Activated CD4-positive, alpha-beta T cell treated with anti-CD3 and anti-CD28 coated beads for 36 hours (primary cell): ENCODE measurements at regions not wholly inside any gene's neighbourhood (a gene's known extent, or its start where the extent isn't known, plus 50 kb on each side); places are given as distances from the start of the nearest gene placed in this dataset.

Experiments
- ATAC-seq: fragments of 200-7000 bp; cut with Tn5 transposase; one replicate; pipeline ENCODE4 v1.10.0; 2021; ENCODE audit warnings: mild to moderate bottlenecking, moderate library complexity
- CTCF ChIA-PET: fragments of 350-600 bp; sonication (Branson Sonifier 250); formaldehyde crosslinking; loops from one replicate; lab custom pipeline; 2021; ENCODE audit warnings: antibody characterized with exemption; lab: Charles Lee
- POLR2A ChIA-PET: fragments of 350-600 bp; sonication (Branson Sonifier 250); formaldehyde crosslinking; loops from one replicate; lab custom pipeline; 2021; ENCODE audit warnings: antibody characterized with exemption, inconsistent platforms; lab: Charles Lee
- DNase-seq: peaks from one replicate; pipeline ENCODE4 v3.0.0-alpha.2; 2020
- H3K27ac Mint-ChIP-seq: one replicate; pipeline ENCODE4 v1.8.0; 2021; ENCODE audit warnings: mixed read lengths
- H3K27me3 Mint-ChIP-seq: one replicate; pipeline ENCODE4 v1.8.0; 2021; ENCODE audit warnings: mixed read lengths
- H3K36me3 Mint-ChIP-seq: one replicate; pipeline ENCODE4 v1.8.0; 2021; ENCODE audit warnings: low read depth, mixed read lengths
- H3K4me1 Mint-ChIP-seq: one replicate; pipeline ENCODE4 v1.8.0; 2021; ENCODE audit warnings: mixed read lengths
- H3K4me3 Mint-ChIP-seq: one replicate; pipeline ENCODE4 v1.8.0; 2021; ENCODE audit warnings: mild to moderate bottlenecking, moderate library complexity, mixed read lengths
- H3K9me3 Mint-ChIP-seq: one replicate; pipeline ENCODE4 v1.8.0; 2021; ENCODE audit warnings: low read depth, mixed read lengths
- intact Hi-C, 2 experiments: fragments of 100-400 bp; cut with DNase I in 1 of 2; cut with micrococcal nuclease in 1 of 2; formaldehyde crosslinking; loops; one replicate each; pipeline versions ENCODE4 v1.14.2 to v1.15.1; 2022 to 2024; cut with DNase I, micrococcal nuclease

DNA sequence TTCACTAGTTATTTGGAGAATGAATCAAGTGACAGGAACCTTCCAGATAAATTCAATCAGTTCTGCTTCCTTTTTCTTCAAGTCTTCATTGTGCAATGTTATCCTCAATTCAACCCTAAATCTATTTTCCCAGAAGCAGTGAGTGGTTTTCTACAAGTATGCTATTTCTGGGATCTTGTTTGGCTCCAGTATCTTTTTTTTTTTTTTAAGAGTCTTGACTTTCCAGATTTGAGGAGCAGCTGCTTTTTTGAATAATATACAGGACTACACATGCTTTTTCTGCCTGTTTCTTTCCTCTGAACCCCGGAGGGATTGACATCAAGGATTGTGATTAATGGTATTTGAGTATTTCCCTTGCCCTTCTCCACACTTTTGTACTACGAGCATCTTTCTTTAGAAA is 339.2 kb upstream of the JAG1 start:
- no peaks in the 10 kb centered on the region for H3K9me3 Mint-ChIP-seq
- no peaks in the 10 kb centered on the region for H3K27me3 Mint-ChIP-seq
- DNase-seq (no peak), ATAC-seq (no peak)
- CTCF ChIA-PET, result interaction anchor here (0.6 kb wide), 1 partner anchor 28 kb away, joined by 3 read pairs; no protein-coding TSS in a partner anchor
- intact Hi-C loops, result no loop called here
- POLR2A ChIA-PET, result no interaction called here
- no peak overlapping the region for H3K4me3 Mint-ChIP-seq
- no peaks in the 10 kb centered on the region for H3K4me1 Mint-ChIP-seq
- H3K36me3 Mint-ChIP-seq, result no peaks in the 10 kb centered on the region
- H3K27ac Mint-ChIP-seq, result no peak overlapping the region

DNA sequence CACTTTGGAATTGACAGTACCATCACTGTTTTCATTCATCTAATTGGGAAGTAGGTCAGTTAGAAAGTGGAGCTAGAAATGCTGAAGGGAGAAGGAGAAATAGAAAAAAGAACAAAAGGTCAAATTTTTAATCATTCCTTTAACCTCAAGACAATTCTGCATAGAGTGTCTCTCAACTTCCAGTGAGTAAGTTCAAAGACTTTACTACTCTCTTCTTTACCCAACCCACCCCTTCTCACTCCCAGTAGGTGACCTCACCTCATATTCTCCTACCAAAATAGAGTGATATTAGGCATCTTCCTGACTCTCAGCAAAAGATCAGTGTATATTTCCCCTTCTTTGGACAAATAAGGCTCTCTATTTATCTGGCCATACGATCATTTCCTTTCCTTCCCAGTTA is 340.0 kb upstream of the JAG1 start:
- no peaks in the 10 kb centered on the region for H3K27me3 Mint-ChIP-seq
- H3K4me1 Mint-ChIP-seq, result no peaks in the 10 kb centered on the region
- H3K36me3 Mint-ChIP-seq, result no peaks in the 10 kb centered on the region
- CTCF ChIA-PET, result interaction anchor here (0.6 kb wide), 1 partner anchor 29 kb away, joined by 3 read pairs; no protein-coding TSS in a partner anchor
- no peak for ATAC-seq
- intact Hi-C loops, result no loop called here
- H3K27ac Mint-ChIP-seq, result no peak overlapping the region
- no peak for DNase-seq
- POLR2A ChIA-PET, result no interaction called here
- no peaks in the 10 kb centered on the region for H3K9me3 Mint-ChIP-seq
- no peak overlapping the region for H3K4me3 Mint-ChIP-seq

DNA sequence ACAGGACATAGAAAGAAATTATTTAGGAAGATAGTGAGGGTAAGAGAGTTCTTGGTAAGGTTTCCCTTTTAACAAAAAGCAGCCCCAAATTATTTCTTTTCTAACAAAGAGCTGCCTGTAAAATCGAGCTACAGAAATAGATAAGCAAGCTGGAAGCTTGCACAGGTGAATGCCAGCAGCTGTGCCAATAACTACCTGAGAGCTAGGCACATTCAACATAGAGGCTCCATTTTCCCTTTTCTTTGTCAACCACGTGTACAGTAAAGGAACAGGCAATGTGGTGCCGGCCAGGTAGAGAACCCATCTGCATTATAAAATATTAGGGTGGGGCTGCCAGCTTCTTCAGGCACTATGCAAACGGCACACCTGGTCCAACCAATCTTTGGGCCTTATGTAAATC is 341.6 kb upstream of the JAG1 start:
- no peaks in the 10 kb centered on the region for H3K36me3 Mint-ChIP-seq
- H3K27me3 Mint-ChIP-seq, result no peaks in the 10 kb centered on the region
- H3K4me3 Mint-ChIP-seq, result no peak overlapping the region
- ChIA-PET CTCF (interaction anchor here (0.7 to 0.8 kb wide), 2 partner anchors 10 to 17 kb away, joined by 3 read pairs; no protein-coding TSS in a partner anchor), POLR2A (no interaction called here)
- DNase-seq, result no peak
- no peak for ATAC-seq
- no peaks in the 10 kb centered on the region for H3K4me1 Mint-ChIP-seq
- intact Hi-C loops, result no loop called here
- H3K27ac Mint-ChIP-seq, result no peak overlapping the region
- H3K9me3 Mint-ChIP-seq, result no peaks in the 10 kb centered on the region

DNA sequence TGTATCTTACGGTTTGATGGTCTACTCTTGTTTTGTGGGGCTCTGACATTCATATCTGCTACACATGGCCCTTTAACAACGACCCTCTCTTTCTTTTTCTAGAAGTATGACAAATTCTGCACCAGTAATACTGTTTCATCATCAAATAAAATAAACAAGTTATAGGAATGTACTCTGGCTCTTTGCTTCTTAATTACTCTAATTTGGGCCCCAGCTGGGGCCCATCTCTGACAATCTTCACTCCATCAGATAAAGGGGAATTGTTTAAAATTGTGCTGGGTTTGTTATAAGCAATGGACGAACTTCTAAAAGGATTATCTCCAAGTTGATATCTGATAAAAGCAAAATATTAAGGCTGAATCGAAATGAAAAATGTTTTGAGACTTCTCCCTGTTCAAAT is 343.6 kb upstream of the JAG1 start:
- ATAC-seq (no peak), DNase-seq (no peak)
- H3K36me3 Mint-ChIP-seq, result no peaks in the 10 kb centered on the region

DNA sequence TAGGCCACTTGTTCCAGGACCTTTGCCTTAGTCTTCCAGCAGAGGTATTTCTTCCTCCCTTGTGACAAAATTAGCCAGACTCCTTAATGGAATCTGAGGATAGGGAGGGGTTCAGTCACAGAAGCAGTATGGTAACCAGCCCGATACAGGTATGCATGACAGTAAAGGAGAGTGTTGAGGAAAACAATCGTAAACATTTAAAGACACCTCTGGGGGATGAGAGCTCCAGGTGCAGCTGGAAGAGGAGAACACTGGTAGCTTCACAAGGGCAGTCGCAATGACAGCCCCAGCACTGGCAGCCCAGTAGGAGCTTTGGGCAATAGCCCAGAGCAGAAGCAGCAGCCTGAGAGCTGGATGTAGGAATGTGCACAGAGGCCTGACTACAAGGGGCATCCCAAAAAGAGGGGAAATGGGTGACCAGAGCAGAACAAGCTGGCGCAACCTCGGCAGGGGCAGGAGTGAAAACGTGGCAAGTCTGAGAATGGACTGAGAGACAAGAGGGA is 344.9 kb upstream of the JAG1 start:
- ChIA-PET CTCF (no interaction called here), POLR2A (no interaction called here)
- Mint-ChIP-seq H3K27me3 (no peaks in the 10 kb centered on the region), H3K27ac (no peak overlapping the region), H3K4me1 (no peaks in the 10 kb centered on the region), H3K36me3 (no peaks in the 10 kb centered on the region), H3K9me3 (peaks cover 2% of the 10 kb centered on the region), H3K4me3 (no peak overlapping the region)
- no peak for DNase-seq
- ATAC-seq, result no peak
- intact Hi-C loops, result no loop called here

More for the DNA sequence above, 343.6 kb upstream of the JAG1 start:
- POLR2A ChIA-PET, result no interaction called here
- Mint-ChIP-seq H3K4me1 (no peaks in the 10 kb centered on the region), H3K27ac (no peak overlapping the region), H3K27me3 (no peaks in the 10 kb centered on the region), H3K4me3 (no peak overlapping the region), H3K9me3 (no peaks in the 10 kb centered on the region)
- CTCF ChIA-PET, result no interaction called here
- intact Hi-C loops, result no loop called here

DNA sequence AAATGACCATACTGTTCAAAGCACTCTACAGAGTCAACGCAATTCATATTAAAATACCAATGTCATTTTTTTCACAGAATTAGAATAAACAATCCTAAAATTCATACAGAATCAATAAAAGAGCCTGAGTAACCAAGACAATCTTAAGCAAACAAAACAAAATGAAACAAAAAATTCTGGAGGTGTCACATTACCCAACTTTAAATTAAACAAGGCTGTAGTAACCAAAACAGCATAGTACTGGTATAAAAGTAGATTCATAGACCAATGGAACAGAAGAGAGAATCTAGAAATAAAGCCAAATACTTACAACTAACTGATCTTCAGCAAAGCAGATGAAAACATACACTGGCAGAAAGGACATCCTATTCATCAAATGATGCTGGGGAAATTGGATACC is 346.9 kb upstream of the JAG1 start:
- intact Hi-C loops, result no loop called here
- peaks cover 2% of the 10 kb centered on the region for H3K9me3 Mint-ChIP-seq

DNA sequence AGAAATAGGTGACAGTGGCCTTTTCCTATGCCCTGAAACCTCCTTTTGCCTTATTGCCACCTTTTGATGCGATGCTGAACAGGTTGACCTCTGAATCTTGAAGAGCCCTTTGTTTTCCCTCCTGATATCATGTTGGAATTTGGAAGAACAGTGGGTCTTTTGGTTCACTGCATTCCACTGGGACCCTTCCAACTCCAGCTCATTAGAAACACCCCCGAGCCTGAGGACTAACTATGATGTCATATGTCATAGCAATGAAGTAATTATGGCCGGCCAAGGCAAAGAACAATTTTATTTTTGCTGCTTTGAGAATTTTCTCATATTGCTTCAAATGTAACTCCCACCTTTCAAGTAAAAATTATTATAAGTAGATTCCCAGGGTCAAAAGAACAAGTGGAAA is 353.4 kb upstream of the JAG1 start:
- POLR2A ChIA-PET, result no interaction called here
- Mint-ChIP-seq H3K4me1 (no peaks in the 10 kb centered on the region), H3K36me3 (no peaks in the 10 kb centered on the region), H3K27ac (no peak overlapping the region), H3K27me3 (no peaks in the 10 kb centered on the region), H3K4me3 (no peak overlapping the region), H3K9me3 (peaks cover 5% of the 10 kb centered on the region)
- CTCF ChIA-PET, result no interaction called here
- DNase-seq, result no peak
- no peak for ATAC-seq
- intact Hi-C loops, result no loop called here

More for the DNA sequence above, 346.9 kb upstream of the JAG1 start:
- ChIA-PET POLR2A (no interaction called here), CTCF (no interaction called here)
- Mint-ChIP-seq H3K36me3 (no peaks in the 10 kb centered on the region), H3K4me1 (no peaks in the 10 kb centered on the region), H3K4me3 (no peak overlapping the region), H3K27me3 (no peaks in the 10 kb centered on the region), H3K27ac (no peak overlapping the region)
- DNase-seq, result no peak
- ATAC-seq, result no peak

DNA sequence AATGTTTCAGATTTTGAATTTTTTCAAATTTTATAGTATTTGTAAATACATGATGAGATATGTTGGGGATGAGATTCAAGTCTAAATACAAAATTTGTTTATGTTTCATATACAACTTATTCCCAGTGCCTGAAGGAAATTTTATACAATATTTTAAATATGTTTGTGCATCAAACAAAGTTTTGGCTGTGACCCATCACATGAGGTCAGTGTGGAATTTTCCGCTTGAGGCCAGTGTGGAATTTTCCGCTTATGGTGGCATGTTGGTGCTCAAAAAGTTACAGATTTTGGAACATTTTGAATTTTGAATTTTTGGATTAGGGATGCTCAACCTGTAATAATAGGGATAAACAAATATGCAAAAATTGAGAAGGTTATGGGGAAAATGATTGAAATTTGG is 356.6 kb upstream of the JAG1 start:
- Mint-ChIP-seq H3K27ac (no peak overlapping the region), H3K4me1 (no peaks in the 10 kb centered on the region), H3K9me3 (peaks cover 2% of the 10 kb centered on the region), H3K4me3 (no peak overlapping the region), H3K36me3 (no peaks in the 10 kb centered on the region), H3K27me3 (no peaks in the 10 kb centered on the region)
- ATAC-seq (no peak), DNase-seq (no peak)
- ChIA-PET POLR2A (no interaction called here), CTCF (no interaction called here)
- intact Hi-C loops, result no loop called here

DNA sequence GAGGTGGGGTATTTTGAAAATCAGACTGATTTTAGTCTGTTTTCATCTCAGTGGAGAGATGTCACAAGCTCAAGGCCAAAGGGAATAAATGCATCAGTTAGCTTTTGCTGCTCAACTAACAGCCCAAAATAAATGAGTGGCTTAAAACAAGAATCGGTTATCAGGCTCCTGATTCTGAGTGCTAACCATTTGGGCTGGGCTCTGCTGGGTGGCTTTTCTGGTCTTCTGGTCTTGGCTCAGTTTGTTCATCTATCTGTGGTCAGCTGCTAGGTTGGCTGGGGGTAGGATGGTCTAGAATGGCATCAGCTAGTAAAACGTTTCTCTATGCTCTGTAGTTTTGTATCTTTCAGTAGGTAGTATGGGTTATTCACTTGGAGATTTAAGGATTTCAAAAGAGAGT is 357.5 kb upstream of the JAG1 start:
- ATAC-seq (no peak), DNase-seq (no peak)
- ChIA-PET CTCF (interaction anchor here (0.6 kb wide), 1 partner anchor 45 kb away, joined by 3 read pairs; no protein-coding TSS in a partner anchor), POLR2A (no interaction called here)
- Mint-ChIP-seq H3K36me3 (no peaks in the 10 kb centered on the region), H3K27me3 (no peaks in the 10 kb centered on the region), H3K4me1 (no peaks in the 10 kb centered on the region), H3K27ac (no peak overlapping the region), H3K9me3 (peaks cover 2% of the 10 kb centered on the region), H3K4me3 (no peak overlapping the region)
- intact Hi-C loops, result no loop called here

DNA sequence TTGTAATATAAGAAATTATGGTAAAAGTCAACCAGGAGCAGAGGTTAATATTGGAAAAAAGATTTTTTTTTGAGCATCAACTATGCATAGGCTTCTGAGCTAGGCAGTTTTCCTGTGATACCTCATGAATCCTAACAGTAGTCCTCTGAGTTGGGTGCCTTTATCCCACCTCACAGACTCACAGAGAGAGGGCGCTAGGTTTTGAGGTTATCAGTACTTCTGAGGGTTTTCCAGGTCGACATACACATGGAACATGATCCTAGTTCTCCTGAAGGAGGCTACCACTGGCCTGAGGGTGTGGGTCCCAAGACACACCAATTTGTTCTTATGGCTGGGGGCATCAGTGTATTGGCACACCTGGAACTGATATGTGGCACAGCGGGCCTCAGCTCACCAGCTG is 358.8 kb upstream of the JAG1 start:
- no peaks in the 10 kb centered on the region for H3K27me3 Mint-ChIP-seq
- no peak for DNase-seq
- H3K36me3 Mint-ChIP-seq, result no peaks in the 10 kb centered on the region
- H3K27ac Mint-ChIP-seq, result no peak overlapping the region
- intact Hi-C loops, result no loop called here
- ATAC-seq, result no peak
- H3K4me1 Mint-ChIP-seq, result no peaks in the 10 kb centered on the region
- H3K9me3 Mint-ChIP-seq, result peaks cover 2% of the 10 kb centered on the region
- H3K4me3 Mint-ChIP-seq, result no peak overlapping the region
- ChIA-PET CTCF (interaction anchor here (1.1 kb wide), 1 partner anchor 17 kb away, joined by 3 read pairs; no protein-coding TSS in a partner anchor), POLR2A (no interaction called here)

DNA sequence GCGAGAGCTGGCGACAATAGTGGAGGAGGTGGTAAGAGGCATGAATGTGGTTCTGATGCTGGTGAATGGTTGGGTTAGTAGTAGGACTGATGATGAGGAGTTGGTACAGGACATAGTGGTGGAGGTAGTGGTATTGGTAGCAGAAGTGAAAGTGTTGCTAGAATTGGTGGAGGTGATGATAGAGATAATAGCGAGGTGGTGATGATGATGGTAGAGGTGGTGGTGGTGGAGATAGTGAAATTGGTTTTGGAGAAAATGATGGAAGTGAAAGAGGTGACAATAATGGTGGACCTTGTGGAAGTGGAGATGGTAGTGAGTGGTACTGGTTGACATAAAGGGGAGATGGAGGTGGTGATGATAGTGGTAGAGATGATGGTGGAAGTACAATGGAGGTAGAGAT is 360.2 kb upstream of the JAG1 start:
- H3K27me3 Mint-ChIP-seq, result no peaks in the 10 kb centered on the region
- no peak overlapping the region for H3K4me3 Mint-ChIP-seq
- H3K36me3 Mint-ChIP-seq, result no peaks in the 10 kb centered on the region
- intact Hi-C loops, result no loop called here
- CTCF ChIA-PET, result no interaction called here
- no peaks in the 10 kb centered on the region for H3K4me1 Mint-ChIP-seq
- peaks cover 2% of the 10 kb centered on the region for H3K9me3 Mint-ChIP-seq
- no peak overlapping the region for H3K27ac Mint-ChIP-seq
- DNase-seq (no peak), ATAC-seq (no peak)
- POLR2A ChIA-PET, result no interaction called here

DNA sequence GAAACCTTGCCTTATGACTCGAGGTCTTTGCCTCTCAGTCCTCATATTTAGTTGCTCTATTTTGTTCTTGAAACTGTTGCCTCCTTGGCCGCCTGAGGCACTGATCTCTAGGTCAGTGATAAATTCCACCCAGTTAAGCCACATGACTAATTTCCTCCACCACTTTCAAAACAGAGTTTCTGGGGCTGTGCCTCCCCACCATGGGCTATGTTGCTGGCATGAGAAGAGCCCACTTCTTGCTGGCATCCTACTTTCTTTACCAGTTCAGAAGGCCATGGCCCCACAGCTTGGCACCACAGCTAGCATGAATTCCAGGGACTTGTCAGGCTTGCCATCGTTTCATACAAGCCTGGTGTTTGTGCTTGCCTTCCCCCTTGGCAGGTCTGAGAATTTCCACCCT is 361.4 kb upstream of the JAG1 start:
- intact Hi-C loops, result no loop called here
- no peaks in the 10 kb centered on the region for H3K36me3 Mint-ChIP-seq
- no peaks in the 10 kb centered on the region for H3K27me3 Mint-ChIP-seq
- ATAC-seq (no peak), DNase-seq (no peak)
- H3K4me3 Mint-ChIP-seq, result no peak overlapping the region
- ChIA-PET CTCF (interaction anchor here (0.7 kb wide), 1 partner anchor 781 kb away, joined by 3 read pairs; no protein-coding TSS in a partner anchor), POLR2A (no interaction called here)
- H3K9me3 Mint-ChIP-seq, result peaks cover 2% of the 10 kb centered on the region
- H3K4me1 Mint-ChIP-seq, result no peaks in the 10 kb centered on the region
- no peak overlapping the region for H3K27ac Mint-ChIP-seq
